ENCODE measurements at regions not wholly inside any gene's neighbourhood (a gene's known extent, or its start where the extent isn't known, plus 50 kb on each side); places are given as distances from the start of the nearest gene placed in this dataset.

- Histone ChIP-seq H3K79me2 (ENCODE audit: control insufficient read depth, insufficient read depth, low read length) (no peaks in the 10 kb centered on the region), H3K27me3 (ENCODE audit: control insufficient read depth, insufficient read depth, low read length) (no peaks in the 10 kb centered on the region), H3K4me3 (replicated peaks in 1 of 4; ENCODE audit: control extremely low read depth in 1 of 4, insufficient read depth in 1 of 4, low read depth in 3 of 4, low read length in 4 of 4) (no peak overlapping the region), H3K36me3 (ENCODE audit: control insufficient read depth, insufficient read depth, low read length) (no peaks in the 10 kb centered on the region), H3K4me1 (ENCODE audit: control insufficient read depth, extremely low read depth, insufficient read depth, low read length) (no peaks in the 10 kb centered on the region), H3K4me2 (ENCODE audit: extremely low read depth, insufficient read depth, low read length) (no peak overlapping the region), H3K9ac (ENCODE audit: insufficient read depth, low read length) (no peak overlapping the region), H2AFZ (ENCODE audit: low read length) (no peak overlapping the region), H4K20me1 (ENCODE audit: control insufficient read depth, extremely low read depth, insufficient read depth, low read length) (no peaks in the 10 kb centered on the region), H3K9me3 (ENCODE audit: control insufficient read depth, insufficient read depth, low read depth, low read length) (no peaks in the 10 kb centered on the region), H3K27ac (ENCODE audit: insufficient read depth, low read length) (no peak overlapping the region)
- DNase-seq (ENCODE audit: low read depth in 2 of 2) = no peak
- TF ChIP-seq EZH2 (IDR thresholded peaks at IDR 0.05; ENCODE audit: low read length, missing control alignments) = no peak
Observed at GRCh38 chr19:30752876-30753275, 380.7 kb downstream of the ZNF536 start.

GRCh38 chr19:30752201-30752600 is 380.0 kb downstream of the ZNF536 start:
- H3K4me2 ChIP-seq (ENCODE audit: extremely low read depth, insufficient read depth, low read length) = no peak overlapping the region
- H3K4me3 ChIP-seq (replicated peaks in 1 of 4; ENCODE audit: control extremely low read depth in 1 of 4, insufficient read depth in 1 of 4, low read depth in 3 of 4, low read length in 4 of 4) = no peak overlapping the region
- H3K36me3 ChIP-seq (ENCODE audit: control insufficient read depth, insufficient read depth, low read length) = no peaks in the 10 kb centered on the region
- no peak overlapping the region for H3K9ac ChIP-seq (ENCODE audit: insufficient read depth, low read length)
- H4K20me1 ChIP-seq (ENCODE audit: control insufficient read depth, extremely low read depth, insufficient read depth, low read length) = no peaks in the 10 kb centered on the region
- TF ChIP-seq EZH2 (IDR thresholded peaks at IDR 0.05; ENCODE audit: low read length, missing control alignments) (no peak), CTCF (conservative IDR thresholded peaks at IDR 0.05 in 1 of 2, IDR thresholded peaks at IDR 0.05 in 1 of 2; ENCODE audit: low read depth in 1 of 2, low read length in 2 of 2) (no peak)
- H3K9me3 ChIP-seq (ENCODE audit: control insufficient read depth, insufficient read depth, low read depth, low read length) = no peaks in the 10 kb centered on the region
- no peak overlapping the region for H3K27ac ChIP-seq (ENCODE audit: insufficient read depth, low read length)
- H3K27me3 ChIP-seq (ENCODE audit: control insufficient read depth, insufficient read depth, low read length) = no peaks in the 10 kb centered on the region
- no peak for DNase-seq (ENCODE audit: low read depth in 2 of 2)
- no peaks in the 10 kb centered on the region for H3K4me1 ChIP-seq (ENCODE audit: control insufficient read depth, extremely low read depth, insufficient read depth, low read length)
- no peak overlapping the region for H2AFZ ChIP-seq (ENCODE audit: low read length)
- no peaks in the 10 kb centered on the region for H3K79me2 ChIP-seq (ENCODE audit: control insufficient read depth, insufficient read depth, low read length)

GRCh38 chr19:30745476-30745985 is 373.3 kb downstream of the ZNF536 start:
- Histone ChIP-seq H3K9me3 (ENCODE audit: control insufficient read depth, insufficient read depth, low read depth, low read length) (no peaks in the 10 kb centered on the region), H3K9ac (ENCODE audit: insufficient read depth, low read length) (no peak overlapping the region), H3K4me1 (ENCODE audit: control insufficient read depth, extremely low read depth, insufficient read depth, low read length) (no peaks in the 10 kb centered on the region), H3K79me2 (ENCODE audit: control insufficient read depth, insufficient read depth, low read length) (no peaks in the 10 kb centered on the region), H3K4me2 (ENCODE audit: extremely low read depth, insufficient read depth, low read length) (no peak overlapping the region), H3K27ac (ENCODE audit: insufficient read depth, low read length) (no peak overlapping the region), H4K20me1 (ENCODE audit: control insufficient read depth, extremely low read depth, insufficient read depth, low read length) (no peaks in the 10 kb centered on the region), H3K36me3 (ENCODE audit: control insufficient read depth, insufficient read depth, low read length) (no peaks in the 10 kb centered on the region), H3K4me3 (replicated peaks in 1 of 4; ENCODE audit: control extremely low read depth in 1 of 4, insufficient read depth in 1 of 4, low read depth in 3 of 4, low read length in 4 of 4) (no peak overlapping the region), H2AFZ (ENCODE audit: low read length) (no peak overlapping the region), H3K27me3 (ENCODE audit: control insufficient read depth, insufficient read depth, low read length) (no peaks in the 10 kb centered on the region)
- TF ChIP-seq CTCF (conservative IDR thresholded peaks at IDR 0.05 in 1 of 2, IDR thresholded peaks at IDR 0.05 in 1 of 2; ENCODE audit: low read depth in 1 of 2, low read length in 2 of 2) (no peak), EZH2 (IDR thresholded peaks at IDR 0.05; ENCODE audit: low read length, missing control alignments) (no peak)
- DNase-seq (ENCODE audit: low read depth in 2 of 2) = no peak

Measured in fibroblast of lung (primary cell).